Neural progenitor cell (in vitro differentiated cells): ENCODE measurements at regions not wholly inside any gene's neighbourhood (a gene's known extent, or its start where the extent isn't known, plus 50 kb on each side); places are given as distances from the start of the nearest gene placed in this dataset.
"Not testable (repeated sequence)": the region's sequence is repeated elsewhere in the genome, so short reads cannot be mapped to it uniquely, and the experiment has no call there.

Experiments
- DNase-seq: peaks from one replicate; pipeline ENCODE4 v3.0.0-alpha.2; 2016; ENCODE audit warnings: low spot score
- H2AFZ ChIP-seq: fragments of 200-600 bp; sonication (generic); replicated peaks from 2 replicates; pipeline ENCODE4 v1.6.1; 2016; ENCODE audit warnings: antibody characterized with exemption
- H3F3A ChIP-seq: fragments of 200-600 bp; sonication (generic); 2 replicates; pipeline ENCODE4 v1.6.1; 2016; ENCODE audit warnings: antibody characterized with exemption, low read depth
- H3K27ac ChIP-seq: fragments of 200-600 bp; sonication (generic); 2 replicates; pipeline ENCODE4 v1.5.1; 2016; ENCODE audit warnings: mild to moderate bottlenecking
- H3K27me3 ChIP-seq: fragments of 200-600 bp; sonication (generic); 2 replicates; pipeline ENCODE4 v1.6.1; 2016; ENCODE audit warnings: mild to moderate bottlenecking, moderate library complexity
- H3K36me3 ChIP-seq: fragments of 200-600 bp; sonication (generic); 2 replicates; pipeline ENCODE4 v1.5.1; 2016
- H3K4me1 ChIP-seq: fragments of 200-600 bp; sonication (generic); 2 replicates; pipeline ENCODE4 v1.6.1; 2016; ENCODE audit warnings: mixed run types
- H3K4me2 ChIP-seq: fragments of 200-600 bp; sonication (generic); 2 replicates; pipeline ENCODE4 v1.6.1; 2016
- H3K4me3 ChIP-seq: fragments of 200-600 bp; sonication (generic); 2 replicates; pipeline ENCODE4 v1.5.1; 2016
- H3K79me2 ChIP-seq: fragments of 200-600 bp; sonication (generic); 2 replicates; pipeline ENCODE4 v1.6.1; 2016; ENCODE audit warnings: low read depth
- H3K9ac ChIP-seq: fragments of 200-600 bp; sonication (generic); 2 replicates; pipeline ENCODE4 v1.6.1; 2016
- H3K9me3 ChIP-seq: fragments of 200-600 bp; sonication (generic); 2 replicates; pipeline ENCODE4 v1.5.1; 2016; ENCODE audit warnings: low read depth
- H4K20me1 ChIP-seq: fragments of 200-600 bp; sonication (generic); 2 replicates; pipeline ENCODE4 v1.6.1; 2016; ENCODE audit warnings: low read depth
- H3K27ac Mint-ChIP-seq: 3 replicates; pipeline ENCODE4 v1.8.0; 2021; ENCODE audit warnings: mixed read lengths
- H3K27me3 Mint-ChIP-seq: 2 replicates; pipeline ENCODE4 v1.8.0; 2022; ENCODE audit warnings: low read depth, mild to moderate bottlenecking, inconsistent platforms, moderate library complexity, mixed read lengths; ENCODE audit not compliant: insufficient read depth
- H3K36me3 Mint-ChIP-seq: 3 replicates; pipeline ENCODE4 v1.8.0; 2021; ENCODE audit warnings: mixed read lengths
- H3K4me1 Mint-ChIP-seq: 3 replicates; pipeline ENCODE4 v1.8.0; 2021; ENCODE audit warnings: mixed read lengths
- H3K4me3 Mint-ChIP-seq: 3 replicates; pipeline ENCODE4 v1.8.0; 2021; ENCODE audit warnings: mild to moderate bottlenecking, moderate library complexity, mixed read lengths
- H3K9me3 Mint-ChIP-seq: 3 replicates; pipeline ENCODE4 v1.8.0; 2020; ENCODE audit warnings: mixed read lengths
- CTCF ChIP-seq: fragments of 200-600 bp; sonication (generic); IDR thresholded peaks from 2 replicates; pipeline ENCODE4 v1.5.1; 2017; ENCODE audit warnings: antibody characterized with exemption, mild to moderate bottlenecking
- EZH2 ChIP-seq: fragments of 200-600 bp; sonication (generic); IDR thresholded peaks from 2 replicates; pipeline ENCODE4 v1.6.1; 2017; ENCODE audit warnings: antibody characterized with exemption, mild to moderate bottlenecking, moderate library complexity
- EZH2phosphoT487 ChIP-seq: fragments of 200-600 bp; sonication (generic); IDR thresholded peaks from 2 replicates; pipeline ENCODE4 v1.6.1; 2017; ENCODE audit warnings: antibody characterized with exemption

DNA sequence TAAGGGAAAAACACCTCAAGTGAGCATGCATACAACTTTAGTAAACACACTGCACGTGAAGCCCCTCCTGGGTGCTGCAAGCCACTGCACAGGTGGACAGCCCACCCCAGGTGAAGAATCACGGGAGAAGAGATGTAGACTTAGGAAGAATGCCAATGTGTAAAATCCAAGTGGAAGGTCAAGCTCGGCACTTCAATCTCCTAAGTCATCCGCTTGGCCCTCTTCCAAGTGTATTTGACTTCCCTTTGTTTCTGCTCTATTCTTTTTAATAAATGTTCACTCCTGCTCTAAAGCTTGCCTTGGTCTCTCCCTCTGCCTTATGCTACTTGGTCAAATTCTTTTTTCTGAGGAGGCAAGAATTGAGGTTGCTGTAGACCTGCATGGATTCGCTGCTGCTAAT is 316.6 kb downstream of the EDEM1 start:
- H3K4me1 ChIP-seq, result no peaks in the 10 kb centered on the region
- no peak overlapping the region for H3K27ac Mint-ChIP-seq

GRCh38 chr3:5505163-5505562 is 317.7 kb downstream of the EDEM1 start:
- H3K4me3 ChIP-seq, result no peak overlapping the region
- Mint-ChIP-seq H3K27me3 (peaks cover 4% of the 10 kb centered on the region), H3K9me3 (peaks cover 21% of the 10 kb centered on the region), H3K27ac (no peak overlapping the region), H3K4me1 (no peaks in the 10 kb centered on the region), H3K36me3 (no peaks in the 10 kb centered on the region), H3K4me3 (no peak overlapping the region)
- no peaks in the 10 kb centered on the region for H4K20me1 ChIP-seq
- no peaks in the 10 kb centered on the region for H3K4me1 ChIP-seq
- no peak for DNase-seq
- H3K27me3 ChIP-seq, result no peaks in the 10 kb centered on the region
- H3K4me2 ChIP-seq, result no peak overlapping the region
- no peak overlapping the region for H3K9ac ChIP-seq
- H3K27ac ChIP-seq, result no peak overlapping the region
- no peak overlapping the region for H2AFZ ChIP-seq
- no peaks in the 10 kb centered on the region for H3K79me2 ChIP-seq
- H3K9me3 ChIP-seq, result no peaks in the 10 kb centered on the region
- no peaks in the 10 kb centered on the region for H3F3A ChIP-seq
- TF ChIP-seq CTCF (no peak), EZH2 (no peak), EZH2phosphoT487 (no peak)
- H3K36me3 ChIP-seq, result no peaks in the 10 kb centered on the region

More for the DNA sequence above, 316.6 kb downstream of the EDEM1 start:
- no peaks in the 10 kb centered on the region for H3K27me3 ChIP-seq
- Mint-ChIP-seq H3K36me3 (no peaks in the 10 kb centered on the region), H3K4me3 (no peak overlapping the region), H3K9me3 (peaks cover 12% of the 10 kb centered on the region), H3K27me3 (peaks cover 4% of the 10 kb centered on the region), H3K4me1 (no peaks in the 10 kb centered on the region)
- H4K20me1 ChIP-seq, result no peaks in the 10 kb centered on the region
- no peak overlapping the region for H3K27ac ChIP-seq
- H3K79me2 ChIP-seq, result no peaks in the 10 kb centered on the region
- no peak for DNase-seq
- no peaks in the 10 kb centered on the region for H3K36me3 ChIP-seq
- H3F3A ChIP-seq, result no peaks in the 10 kb centered on the region
- H3K9me3 ChIP-seq, result no peaks in the 10 kb centered on the region
- H3K4me2 ChIP-seq, result no peak overlapping the region
- H2AFZ ChIP-seq, result no peak overlapping the region
- no peak for TF ChIP-seq CTCF
- no peak overlapping the region for H3K9ac ChIP-seq
- no peak overlapping the region for H3K4me3 ChIP-seq

DNA sequence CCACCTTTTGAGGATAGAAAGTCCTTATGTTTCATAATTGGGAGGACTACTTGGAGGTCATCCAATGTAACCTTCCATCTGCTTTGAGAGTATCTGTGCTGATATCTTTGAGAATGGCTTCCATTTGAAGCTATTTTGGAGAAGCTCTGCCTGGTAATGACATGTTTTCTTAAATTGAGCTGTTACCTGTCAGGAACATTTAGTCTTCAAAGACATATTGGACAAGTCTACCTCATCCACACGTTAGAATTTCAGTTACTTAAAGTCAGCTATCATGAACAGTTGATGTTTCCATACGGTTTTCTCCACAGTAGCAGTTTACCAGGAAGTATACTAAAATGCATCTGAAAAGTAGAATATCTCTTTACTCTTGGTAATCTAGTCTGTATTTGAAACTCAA is 318.5 kb downstream of the EDEM1 start:
- H3K27me3 ChIP-seq, result no peaks in the 10 kb centered on the region
- H3F3A ChIP-seq, result no peaks in the 10 kb centered on the region
- peaks cover 4% of the 10 kb centered on the region for H3K27me3 Mint-ChIP-seq
- H3K9ac ChIP-seq, result no peak overlapping the region
- no peak overlapping the region for H2AFZ ChIP-seq
- no peak overlapping the region for H3K4me3 ChIP-seq
- no peaks in the 10 kb centered on the region for H3K4me1 ChIP-seq
- H3K27ac Mint-ChIP-seq, result no peak overlapping the region
- TF ChIP-seq EZH2phosphoT487, result no peak
- TF ChIP-seq EZH2, result no peak
- TF ChIP-seq CTCF, result no peak
- H3K9me3 Mint-ChIP-seq, result peaks cover 21% of the 10 kb centered on the region
- no peaks in the 10 kb centered on the region for H3K36me3 Mint-ChIP-seq
- H3K27ac ChIP-seq, result no peak overlapping the region
- H3K4me3 Mint-ChIP-seq, result no peak overlapping the region
- H3K4me2 ChIP-seq, result no peak overlapping the region
- DNase-seq, result no peak
- no peaks in the 10 kb centered on the region for H4K20me1 ChIP-seq
- no peaks in the 10 kb centered on the region for H3K4me1 Mint-ChIP-seq
- H3K79me2 ChIP-seq, result no peaks in the 10 kb centered on the region
- H3K9me3 ChIP-seq, result no peaks in the 10 kb centered on the region
- H3K36me3 ChIP-seq, result no peaks in the 10 kb centered on the region

- H3K27ac ChIP-seq, H3K4me3 ChIP-seq, H3K79me2 ChIP-seq, H3K4me2 ChIP-seq, H3K27me3 ChIP-seq, H3K4me1 Mint-ChIP-seq, H3K27ac Mint-ChIP-seq, H3K4me3 Mint-ChIP-seq, H4K20me1 ChIP-seq, H2AFZ ChIP-seq, H3K36me3 Mint-ChIP-seq, H3F3A ChIP-seq, H3K9me3 ChIP-seq, H3K9ac ChIP-seq, DNase-seq, H3K36me3 ChIP-seq, H3K4me1 ChIP-seq, H3K27me3 Mint-ChIP-seq: not testable (repeated sequence)
- H3K9me3 Mint-ChIP-seq, result peaks cover 21% of the 10 kb centered on the region
Measured at GRCh38 chr3:5508860-5509259, 321.4 kb downstream of the EDEM1 start.
